H1 (cell line): ENCODE measurements at regions not wholly inside any gene's neighbourhood (a gene's known extent, or its start where the extent isn't known, plus 50 kb on each side); places are given as distances from the start of the nearest gene placed in this dataset.

Experiments
- ASH2L ChIP-seq: fragments of 200-600, 300-600 bp; sonication (generic); IDR thresholded peaks from one replicate; pipeline ENCODE4 v1.7.1; 2017; ENCODE audit warnings: low read length
- CBX5 ChIP-seq: fragments of 300-800, 300-1000 bp; sonication (generic); IDR thresholded peaks from 2 replicates; pipeline ENCODE4 v1.7.1; 2016; ENCODE audit warnings: antibody characterized with exemption, low read length, low read depth
- JUN ChIP-seq: IDR thresholded peaks from 2 replicates; pipeline ENCODE4 v1.6.1; 2011; ENCODE audit warnings: low read depth, mild to moderate bottlenecking, improper control_type of control experiment, low read length
- POU5F1 ChIP-seq: IDR thresholded peaks from 2 replicates; pipeline ENCODE4 v1.6.1; 2011; ENCODE audit warnings: low read depth, mild to moderate bottlenecking, low read length, moderate library complexity
- RAD21 ChIP-seq, 2 experiments: IDR thresholded peaks in 1 of 2; conservative IDR thresholded peaks in 1 of 2; 2 replicates each; pipeline ENCODE4 v1.6.1; 2011; ENCODE audit warnings: low read depth in 2 of 2, low read length in 2 of 2, improper control_type of control experiment in 1 of 2, inconsistent platforms in 1 of 2, mild to moderate bottlenecking in 1 of 2, moderate library complexity in 1 of 2
- SAP30 ChIP-seq: fragments of 300-600 bp; sonication (generic); IDR thresholded peaks from 2 replicates; pipeline ENCODE4 v1.7.1; 2012; ENCODE audit warnings: low read length, moderate library complexity, mild to moderate bottlenecking, inconsistent platforms; ENCODE audit not compliant: insufficient read depth, insufficient replicate concordance
- SUZ12 ChIP-seq: fragments of 200-600 bp; sonication (generic); IDR thresholded peaks from 2 replicates; pipeline ENCODE4 v1.6.1; 2012; ENCODE audit warnings: mild to moderate bottlenecking, inconsistent platforms, low read length, moderate library complexity, mixed read lengths
- TF ChIP-seq, protein P1 (sequence below): fragments of 300-600 bp; sonication (generic); IDR thresholded peaks from 2 replicates; pipeline ENCODE4 v1.7.1; 2012; ENCODE audit warnings: low read length, moderate library complexity, mild to moderate bottlenecking, inconsistent platforms; ENCODE audit not compliant: insufficient replicate concordance
- TF ChIP-seq, protein P2 (sequence below): IDR thresholded peaks from 2 replicates; pipeline ENCODE4 v1.6.1; 2012; ENCODE audit warnings: inconsistent platforms
- TF ChIP-seq, protein P3 (sequence below): IDR thresholded peaks from 2 replicates; pipeline ENCODE4 v1.6.1; 2011; ENCODE audit warnings: low read length, improper control_type of control experiment

DNA sequence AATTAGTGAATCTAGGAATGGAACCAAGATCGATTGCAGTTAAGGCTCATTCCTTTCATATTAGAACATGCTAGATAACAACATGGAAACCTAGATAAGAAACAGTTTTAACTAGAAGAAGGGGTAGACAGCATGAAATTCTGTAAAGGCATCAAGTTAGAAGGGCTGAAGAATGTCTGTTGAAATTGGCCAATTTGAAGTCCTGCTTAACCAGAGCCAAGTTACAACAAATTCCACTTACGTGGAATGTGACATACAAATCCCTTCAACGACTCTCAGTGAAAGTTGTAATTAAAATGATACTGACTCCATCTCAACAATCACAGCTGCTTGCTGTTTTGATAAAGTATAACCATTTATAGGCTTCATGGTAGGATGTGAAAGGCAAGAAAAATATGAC lies 1065.7 kb downstream of the DNAJB9 start (continued):
- TF ChIP-seq, protein P1, sequence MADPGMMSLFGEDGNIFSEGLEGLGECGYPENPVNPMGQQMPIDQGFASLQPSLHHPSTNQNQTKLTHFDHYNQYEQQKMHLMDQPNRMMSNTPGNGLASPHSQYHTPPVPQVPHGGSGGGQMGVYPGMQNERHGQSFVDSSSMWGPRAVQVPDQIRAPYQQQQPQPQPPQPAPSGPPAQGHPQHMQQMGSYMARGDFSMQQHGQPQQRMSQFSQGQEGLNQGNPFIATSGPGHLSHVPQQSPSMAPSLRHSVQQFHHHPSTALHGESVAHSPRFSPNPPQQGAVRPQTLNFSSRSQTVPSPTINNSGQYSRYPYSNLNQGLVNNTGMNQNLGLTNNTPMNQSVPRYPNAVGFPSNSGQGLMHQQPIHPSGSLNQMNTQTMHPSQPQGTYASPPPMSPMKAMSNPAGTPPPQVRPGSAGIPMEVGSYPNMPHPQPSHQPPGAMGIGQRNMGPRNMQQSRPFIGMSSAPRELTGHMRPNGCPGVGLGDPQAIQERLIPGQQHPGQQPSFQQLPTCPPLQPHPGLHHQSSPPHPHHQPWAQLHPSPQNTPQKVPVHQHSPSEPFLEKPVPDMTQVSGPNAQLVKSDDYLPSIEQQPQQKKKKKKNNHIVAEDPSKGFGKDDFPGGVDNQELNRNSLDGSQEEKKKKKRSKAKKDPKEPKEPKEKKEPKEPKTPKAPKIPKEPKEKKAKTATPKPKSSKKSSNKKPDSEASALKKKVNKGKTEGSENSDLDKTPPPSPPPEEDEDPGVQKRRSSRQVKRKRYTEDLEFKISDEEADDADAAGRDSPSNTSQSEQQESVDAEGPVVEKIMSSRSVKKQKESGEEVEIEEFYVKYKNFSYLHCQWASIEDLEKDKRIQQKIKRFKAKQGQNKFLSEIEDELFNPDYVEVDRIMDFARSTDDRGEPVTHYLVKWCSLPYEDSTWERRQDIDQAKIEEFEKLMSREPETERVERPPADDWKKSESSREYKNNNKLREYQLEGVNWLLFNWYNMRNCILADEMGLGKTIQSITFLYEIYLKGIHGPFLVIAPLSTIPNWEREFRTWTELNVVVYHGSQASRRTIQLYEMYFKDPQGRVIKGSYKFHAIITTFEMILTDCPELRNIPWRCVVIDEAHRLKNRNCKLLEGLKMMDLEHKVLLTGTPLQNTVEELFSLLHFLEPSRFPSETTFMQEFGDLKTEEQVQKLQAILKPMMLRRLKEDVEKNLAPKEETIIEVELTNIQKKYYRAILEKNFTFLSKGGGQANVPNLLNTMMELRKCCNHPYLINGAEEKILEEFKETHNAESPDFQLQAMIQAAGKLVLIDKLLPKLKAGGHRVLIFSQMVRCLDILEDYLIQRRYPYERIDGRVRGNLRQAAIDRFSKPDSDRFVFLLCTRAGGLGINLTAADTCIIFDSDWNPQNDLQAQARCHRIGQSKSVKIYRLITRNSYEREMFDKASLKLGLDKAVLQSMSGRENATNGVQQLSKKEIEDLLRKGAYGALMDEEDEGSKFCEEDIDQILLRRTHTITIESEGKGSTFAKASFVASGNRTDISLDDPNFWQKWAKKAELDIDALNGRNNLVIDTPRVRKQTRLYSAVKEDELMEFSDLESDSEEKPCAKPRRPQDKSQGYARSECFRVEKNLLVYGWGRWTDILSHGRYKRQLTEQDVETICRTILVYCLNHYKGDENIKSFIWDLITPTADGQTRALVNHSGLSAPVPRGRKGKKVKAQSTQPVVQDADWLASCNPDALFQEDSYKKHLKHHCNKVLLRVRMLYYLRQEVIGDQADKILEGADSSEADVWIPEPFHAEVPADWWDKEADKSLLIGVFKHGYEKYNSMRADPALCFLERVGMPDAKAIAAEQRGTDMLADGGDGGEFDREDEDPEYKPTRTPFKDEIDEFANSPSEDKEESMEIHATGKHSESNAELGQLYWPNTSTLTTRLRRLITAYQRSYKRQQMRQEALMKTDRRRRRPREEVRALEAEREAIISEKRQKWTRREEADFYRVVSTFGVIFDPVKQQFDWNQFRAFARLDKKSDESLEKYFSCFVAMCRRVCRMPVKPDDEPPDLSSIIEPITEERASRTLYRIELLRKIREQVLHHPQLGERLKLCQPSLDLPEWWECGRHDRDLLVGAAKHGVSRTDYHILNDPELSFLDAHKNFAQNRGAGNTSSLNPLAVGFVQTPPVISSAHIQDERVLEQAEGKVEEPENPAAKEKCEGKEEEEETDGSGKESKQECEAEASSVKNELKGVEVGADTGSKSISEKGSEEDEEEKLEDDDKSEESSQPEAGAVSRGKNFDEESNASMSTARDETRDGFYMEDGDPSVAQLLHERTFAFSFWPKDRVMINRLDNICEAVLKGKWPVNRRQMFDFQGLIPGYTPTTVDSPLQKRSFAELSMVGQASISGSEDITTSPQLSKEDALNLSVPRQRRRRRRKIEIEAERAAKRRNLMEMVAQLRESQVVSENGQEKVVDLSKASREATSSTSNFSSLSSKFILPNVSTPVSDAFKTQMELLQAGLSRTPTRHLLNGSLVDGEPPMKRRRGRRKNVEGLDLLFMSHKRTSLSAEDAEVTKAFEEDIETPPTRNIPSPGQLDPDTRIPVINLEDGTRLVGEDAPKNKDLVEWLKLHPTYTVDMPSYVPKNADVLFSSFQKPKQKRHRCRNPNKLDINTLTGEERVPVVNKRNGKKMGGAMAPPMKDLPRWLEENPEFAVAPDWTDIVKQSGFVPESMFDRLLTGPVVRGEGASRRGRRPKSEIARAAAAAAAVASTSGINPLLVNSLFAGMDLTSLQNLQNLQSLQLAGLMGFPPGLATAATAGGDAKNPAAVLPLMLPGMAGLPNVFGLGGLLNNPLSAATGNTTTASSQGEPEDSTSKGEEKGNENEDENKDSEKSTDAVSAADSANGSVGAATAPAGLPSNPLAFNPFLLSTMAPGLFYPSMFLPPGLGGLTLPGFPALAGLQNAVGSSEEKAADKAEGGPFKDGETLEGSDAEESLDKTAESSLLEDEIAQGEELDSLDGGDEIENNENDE: no peak
- TF ChIP-seq RAD21 (IDR thresholded peaks at IDR 0.05 in 1 of 2, conservative IDR thresholded peaks at IDR 0.05 in 1 of 2; ENCODE audit: low read depth in 2 of 2, low read length in 2 of 2) (no peak), CBX5 (no peak), JUN (no peak), SUZ12 (no peak), POU5F1 (no peak), ASH2L (no peak), SAP30 (no peak)
- TF ChIP-seq, protein P2, sequence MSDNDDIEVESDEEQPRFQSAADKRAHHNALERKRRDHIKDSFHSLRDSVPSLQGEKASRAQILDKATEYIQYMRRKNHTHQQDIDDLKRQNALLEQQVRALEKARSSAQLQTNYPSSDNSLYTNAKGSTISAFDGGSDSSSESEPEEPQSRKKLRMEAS: no peak
- TF ChIP-seq, protein P3, sequence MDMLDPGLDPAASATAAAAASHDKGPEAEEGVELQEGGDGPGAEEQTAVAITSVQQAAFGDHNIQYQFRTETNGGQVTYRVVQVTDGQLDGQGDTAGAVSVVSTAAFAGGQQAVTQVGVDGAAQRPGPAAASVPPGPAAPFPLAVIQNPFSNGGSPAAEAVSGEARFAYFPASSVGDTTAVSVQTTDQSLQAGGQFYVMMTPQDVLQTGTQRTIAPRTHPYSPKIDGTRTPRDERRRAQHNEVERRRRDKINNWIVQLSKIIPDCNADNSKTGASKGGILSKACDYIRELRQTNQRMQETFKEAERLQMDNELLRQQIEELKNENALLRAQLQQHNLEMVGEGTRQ: no peak
